ENCODE measurements at regions not wholly inside any gene's neighbourhood (a gene's known extent, or its start where the extent isn't known, plus 50 kb on each side); places are given as distances from the start of the nearest gene placed in this dataset.

DNA sequence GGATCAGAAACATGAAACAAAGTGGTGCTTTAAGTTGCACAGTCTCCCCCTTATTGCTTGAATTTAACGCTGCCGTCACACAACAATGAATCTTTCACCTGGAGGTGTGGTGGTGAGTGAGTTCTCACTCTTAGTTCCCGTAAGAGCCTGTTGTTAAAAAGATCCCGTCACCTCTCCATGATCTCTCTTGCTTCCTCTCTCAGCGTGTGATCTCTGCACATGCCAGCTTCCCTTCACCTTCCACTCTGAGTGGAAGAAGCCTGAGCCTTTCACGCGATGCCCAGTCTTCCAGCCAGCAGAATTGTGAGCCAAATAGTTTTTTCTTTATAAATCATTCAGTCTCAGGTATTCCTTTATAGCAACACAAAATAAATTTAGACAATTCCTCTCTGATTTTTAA lies 136.7 kb upstream of the CHL1 start:
- TF ChIP-seq, protein P1, sequence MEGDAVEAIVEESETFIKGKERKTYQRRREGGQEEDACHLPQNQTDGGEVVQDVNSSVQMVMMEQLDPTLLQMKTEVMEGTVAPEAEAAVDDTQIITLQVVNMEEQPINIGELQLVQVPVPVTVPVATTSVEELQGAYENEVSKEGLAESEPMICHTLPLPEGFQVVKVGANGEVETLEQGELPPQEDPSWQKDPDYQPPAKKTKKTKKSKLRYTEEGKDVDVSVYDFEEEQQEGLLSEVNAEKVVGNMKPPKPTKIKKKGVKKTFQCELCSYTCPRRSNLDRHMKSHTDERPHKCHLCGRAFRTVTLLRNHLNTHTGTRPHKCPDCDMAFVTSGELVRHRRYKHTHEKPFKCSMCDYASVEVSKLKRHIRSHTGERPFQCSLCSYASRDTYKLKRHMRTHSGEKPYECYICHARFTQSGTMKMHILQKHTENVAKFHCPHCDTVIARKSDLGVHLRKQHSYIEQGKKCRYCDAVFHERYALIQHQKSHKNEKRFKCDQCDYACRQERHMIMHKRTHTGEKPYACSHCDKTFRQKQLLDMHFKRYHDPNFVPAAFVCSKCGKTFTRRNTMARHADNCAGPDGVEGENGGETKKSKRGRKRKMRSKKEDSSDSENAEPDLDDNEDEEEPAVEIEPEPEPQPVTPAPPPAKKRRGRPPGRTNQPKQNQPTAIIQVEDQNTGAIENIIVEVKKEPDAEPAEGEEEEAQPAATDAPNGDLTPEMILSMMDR (conservative IDR thresholded peaks at IDR 0.05 in 1 of 2, IDR thresholded peaks at IDR 0.05 in 1 of 2; ENCODE audit: extremely low read depth in 1 of 2, insufficient read depth in 1 of 2, low read depth in 1 of 2, low read length in 2 of 2): no peak
- no peak for TF ChIP-seq EZH2 (IDR thresholded peaks at IDR 0.05; ENCODE audit: borderline replicate concordance, low read length)
